Ascending aorta (tissue), 2 donors: ENCODE measurements at regions not wholly inside any gene's neighbourhood (a gene's known extent, or its start where the extent isn't known, plus 50 kb on each side); places are given as distances from the start of the nearest gene placed in this dataset.
"Not testable (repeated sequence)": the region's sequence is repeated elsewhere in the genome, so short reads cannot be mapped to it uniquely, and the experiment has no call there.

ENCODE experiments used
- DNase-seq, 2 donors: peaks; one replicate each; pipeline ENCODE4 v3.0.0-alpha.2; 2019; ENCODE audit warnings: low spot score in 2 of 2
- H3K27ac ChIP-seq, 2 donors: fragments of 200-600 bp; sonication (generic); one replicate each; pipeline ENCODE4 v1.5.1; 2016 to 2017; ENCODE audit warnings: mild to moderate bottlenecking in 1 of 2
- H3K27me3 ChIP-seq: fragments of 200-600 bp; sonication (generic); one replicate; pipeline ENCODE4 v1.5.1; 2017
- H3K36me3 ChIP-seq, 2 donors: fragments of 200-600 bp; sonication (generic); one replicate each; pipeline ENCODE4 v1.5.1; 2016
- H3K4me1 ChIP-seq, 2 donors: fragments of 200-600 bp; sonication (generic); one replicate each; pipeline ENCODE4 v1.5.1; 2016 to 2017; ENCODE audit warnings: mild to moderate bottlenecking in 1 of 2
- H3K4me3 ChIP-seq, 2 donors: fragments of 200-600 bp; sonication (generic); one replicate each; pipeline ENCODE4 v1.5.1; 2016 to 2017; ENCODE audit warnings: mild to moderate bottlenecking in 1 of 2
- H3K9me3 ChIP-seq, 2 donors: fragments of 200-600 bp; sonication (generic); one replicate each; pipeline ENCODE4 v1.5.1; 2016
- CTCF ChIP-seq, 3 experiments: fragments of 200-600 bp in 2 of 3; fragments of 450-650 bp in 1 of 3; sonication (generic) in 2 of 3; IDR thresholded peaks; one replicate each; pipeline ENCODE4 v1.5.1; 2016 to 2019; ENCODE audit warnings: antibody characterized with exemption in 3 of 3, mild to moderate bottlenecking in 1 of 3, moderate library complexity in 1 of 3
- intact Hi-C: fragments of 100-400 bp; cut with DNase I; formaldehyde crosslinking; loops from one replicate; pipeline ENCODE4 v1.15.1; 2023

- H3K36me3 ChIP-seq: no peaks in the 10 kb centered on the region
- no peaks in the 10 kb centered on the region for H3K4me1 ChIP-seq
- no peaks in the 10 kb centered on the region for H3K9me3 ChIP-seq
- H3K27ac ChIP-seq: no peak overlapping the region
- TF ChIP-seq CTCF (IDR thresholded peaks at IDR 0.05): no peak
- no peak for DNase-seq
- H3K4me3 ChIP-seq: no peak overlapping the region
- intact Hi-C loops: no loop called here
- H3K27me3 ChIP-seq: no peaks in the 10 kb centered on the region
Observed at GRCh38 chr2:47728551-47728950, 54.4 kb upstream of the MSH6 start.

GRCh38 chr2:47727956-47728355, 55.0 kb upstream of the MSH6 start:
- no peaks in the 10 kb centered on the region for H3K4me1 ChIP-seq
- H3K9me3 ChIP-seq: no peaks in the 10 kb centered on the region
- H3K4me3 ChIP-seq: no peak overlapping the region
- no peaks in the 10 kb centered on the region for H3K36me3 ChIP-seq
- no peak overlapping the region for H3K27ac ChIP-seq
- no peaks in the 10 kb centered on the region for H3K27me3 ChIP-seq
- intact Hi-C loops: no loop called here
- DNase-seq: no peak
- TF ChIP-seq CTCF (IDR thresholded peaks at IDR 0.05): no peak

GRCh38 chr2:47726978-47727377, 56.0 kb upstream of the MSH6 start:
- H3K36me3 ChIP-seq, H3K4me1 ChIP-seq, H3K27ac ChIP-seq, DNase-seq, H3K9me3 ChIP-seq, intact Hi-C loops, H3K4me3 ChIP-seq, H3K27me3 ChIP-seq: not testable (repeated sequence)

- no peaks in the 10 kb centered on the region for H3K4me1 ChIP-seq
- H3K27ac ChIP-seq: no peak overlapping the region
- H3K9me3 ChIP-seq: no peaks in the 10 kb centered on the region
- DNase-seq: no peak
- no peaks in the 10 kb centered on the region for H3K36me3 ChIP-seq
- no peak for TF ChIP-seq CTCF (IDR thresholded peaks at IDR 0.05)
- intact Hi-C loops: no loop called here
- H3K27me3 ChIP-seq: no peaks in the 10 kb centered on the region
- no peak overlapping the region for H3K4me3 ChIP-seq
Observed at GRCh38 chr2:47725808-47726207, 57.1 kb upstream of the MSH6 start.

- Histone ChIP-seq H3K4me3 (no peak overlapping the region), H3K27ac (no peak overlapping the region), H3K36me3 (no peaks in the 10 kb centered on the region), H3K4me1 (no peaks in the 10 kb centered on the region), H3K9me3 (no peaks in the 10 kb centered on the region), H3K27me3 (no peaks in the 10 kb centered on the region)
- no peak for TF ChIP-seq CTCF (IDR thresholded peaks at IDR 0.05)
- intact Hi-C loops: no loop called here
- no peak for DNase-seq
Observed at GRCh38 chr2:47724221-47724981, 58.5 kb upstream of the MSH6 start.

- intact Hi-C loops: no loop called here
- Histone ChIP-seq H3K36me3 (no peaks in the 10 kb centered on the region), H3K27ac (no peak overlapping the region), H3K4me1 (no peaks in the 10 kb centered on the region), H3K27me3 (no peaks in the 10 kb centered on the region), H3K4me3 (no peak overlapping the region), H3K9me3 (no peaks in the 10 kb centered on the region)
- TF ChIP-seq CTCF (IDR thresholded peaks at IDR 0.05): no peak
- DNase-seq: no peak
Observed at GRCh38 chr2:47721296-47721695, 61.6 kb upstream of the MSH6 start.
